ENCODE measurements at regions not wholly inside any gene's neighbourhood (a gene's known extent, or its start where the extent isn't known, plus 50 kb on each side); places are given as distances from the start of the nearest gene placed in this dataset.

- no peak for DNase-seq (ENCODE audit: extremely low spot score)
- Histone ChIP-seq H3K27ac (replicated peaks in 1 of 4) (no peak overlapping the region), H3K36me3 (no peaks in the 10 kb centered on the region), H3K9me3 (peaks cover 0 to 9% (median 0%) of the 10 kb centered on the region in 4 donors), H3K27me3 (peaks cover 0 to 21% (median 2%) of the 10 kb centered on the region in 4 donors), H3K4me1 (no peaks in the 10 kb centered on the region), H3K4me3 (no peak overlapping the region)
- TF ChIP-seq EP300 (IDR thresholded peaks at IDR 0.05) (no peak), POLR2A (IDR thresholded peaks at IDR 0.05; ENCODE audit: low read depth) (no peak), POLR2AphosphoS5 (IDR thresholded peaks at IDR 0.05) (no peak)
- TF ChIP-seq, protein P1, sequence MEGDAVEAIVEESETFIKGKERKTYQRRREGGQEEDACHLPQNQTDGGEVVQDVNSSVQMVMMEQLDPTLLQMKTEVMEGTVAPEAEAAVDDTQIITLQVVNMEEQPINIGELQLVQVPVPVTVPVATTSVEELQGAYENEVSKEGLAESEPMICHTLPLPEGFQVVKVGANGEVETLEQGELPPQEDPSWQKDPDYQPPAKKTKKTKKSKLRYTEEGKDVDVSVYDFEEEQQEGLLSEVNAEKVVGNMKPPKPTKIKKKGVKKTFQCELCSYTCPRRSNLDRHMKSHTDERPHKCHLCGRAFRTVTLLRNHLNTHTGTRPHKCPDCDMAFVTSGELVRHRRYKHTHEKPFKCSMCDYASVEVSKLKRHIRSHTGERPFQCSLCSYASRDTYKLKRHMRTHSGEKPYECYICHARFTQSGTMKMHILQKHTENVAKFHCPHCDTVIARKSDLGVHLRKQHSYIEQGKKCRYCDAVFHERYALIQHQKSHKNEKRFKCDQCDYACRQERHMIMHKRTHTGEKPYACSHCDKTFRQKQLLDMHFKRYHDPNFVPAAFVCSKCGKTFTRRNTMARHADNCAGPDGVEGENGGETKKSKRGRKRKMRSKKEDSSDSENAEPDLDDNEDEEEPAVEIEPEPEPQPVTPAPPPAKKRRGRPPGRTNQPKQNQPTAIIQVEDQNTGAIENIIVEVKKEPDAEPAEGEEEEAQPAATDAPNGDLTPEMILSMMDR (IDR thresholded peaks at IDR 0.05) = no peak
- intact Hi-C loops (cut with DNase I) = no loop called here
- 79% methylated on average over 9 of the region's 9 CpGs for WGBS
Measured at GRCh38 chr14:101639241-101639833, 78.0 kb downstream of the DIO3 start.

- intact Hi-C loops (cut with DNase I) = no loop called here
- no peak overlapping the region for H3K27ac ChIP-seq (replicated peaks in 1 of 4)
- DNase-seq (ENCODE audit: extremely low spot score) = no peak
- TF ChIP-seq POLR2AphosphoS5 (IDR thresholded peaks at IDR 0.05) = no peak
- TF ChIP-seq, protein P1 (IDR thresholded peaks at IDR 0.05) = no peak
- no peak for TF ChIP-seq POLR2A (IDR thresholded peaks at IDR 0.05; ENCODE audit: low read depth)
- TF ChIP-seq EP300 (IDR thresholded peaks at IDR 0.05) = no peak
- H3K4me1 ChIP-seq = no peaks in the 10 kb centered on the region
- H3K36me3 ChIP-seq = no peaks in the 10 kb centered on the region
- H3K27me3 ChIP-seq = no peaks in the 10 kb centered on the region
- H3K4me3 ChIP-seq = no peak overlapping the region
- peaks cover 0 to 12% (median 5%) of the 10 kb centered on the region in 4 donors for H3K9me3 ChIP-seq
- 92% methylated on average over 6 of the region's 6 CpGs for WGBS
Measured at GRCh38 chr14:101643651-101644050, 82.4 kb downstream of the DIO3 start.

DNA sequence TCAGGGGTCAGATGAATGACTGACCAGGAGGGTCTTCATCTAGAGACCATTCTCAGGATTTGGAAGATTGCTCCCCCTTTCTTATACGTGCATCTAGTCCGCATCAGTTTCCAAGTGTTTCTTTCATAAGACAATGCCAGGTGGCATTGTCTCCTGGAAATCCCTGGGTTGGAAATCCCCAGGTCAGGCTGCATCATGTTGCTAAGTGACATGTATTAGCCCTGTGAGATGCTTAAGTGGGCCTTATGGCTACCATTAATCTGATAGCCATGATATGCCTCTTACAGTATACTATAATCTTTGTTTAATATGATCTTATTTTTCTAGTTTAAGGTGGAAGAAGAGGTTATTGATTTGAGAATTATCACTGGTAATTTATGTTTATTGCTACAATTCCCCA lies 92.8 kb downstream of the DIO3 start:
- H3K27ac ChIP-seq (replicated peaks in 1 of 4) = no peak overlapping the region
- 82% methylated on average over 2 of the region's 2 CpGs for WGBS
- no peaks in the 10 kb centered on the region for H3K4me1 ChIP-seq
- H3K4me3 ChIP-seq = no peak overlapping the region
- DNase-seq (ENCODE audit: extremely low spot score) = no peak
- TF ChIP-seq EP300 (IDR thresholded peaks at IDR 0.05) = no peak
- TF ChIP-seq, protein P1 (IDR thresholded peaks at IDR 0.05) = no peak
- no peak for TF ChIP-seq POLR2AphosphoS5 (IDR thresholded peaks at IDR 0.05)
- no peak for TF ChIP-seq POLR2A (IDR thresholded peaks at IDR 0.05; ENCODE audit: low read depth)
- intact Hi-C loops (cut with DNase I) = no loop called here
- H3K27me3 ChIP-seq = peaks cover 0 to 9% (median under 1%) of the 10 kb centered on the region in 4 donors
- no peaks in the 10 kb centered on the region for H3K9me3 ChIP-seq
- no peaks in the 10 kb centered on the region for H3K36me3 ChIP-seq

DNA sequence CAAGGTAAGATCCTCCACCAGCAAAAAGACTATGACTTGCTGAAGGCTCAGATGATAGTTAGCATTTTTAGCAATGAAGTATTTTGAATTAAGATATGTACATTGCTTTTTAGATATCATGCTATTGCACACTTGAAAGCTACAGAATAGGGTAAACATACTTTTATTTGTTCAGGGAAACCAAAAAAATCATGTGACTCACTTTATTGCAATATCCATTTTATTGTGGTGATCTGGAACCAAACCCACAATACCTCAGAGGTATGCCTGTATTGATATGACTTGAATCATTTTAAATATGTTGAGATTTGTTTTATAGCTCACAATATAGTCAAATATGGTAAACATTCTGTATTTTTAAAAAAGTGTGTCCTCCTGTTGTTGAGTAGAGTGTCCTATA lies 96.1 kb downstream of the DIO3 start:
- no peak for DNase-seq (ENCODE audit: extremely low spot score)
- Histone ChIP-seq H3K27me3 (peaks cover 0 to 9% (median 3%) of the 10 kb centered on the region in 4 donors), H3K27ac (replicated peaks in 1 of 4) (no peak overlapping the region), H3K4me3 (no peak overlapping the region), H3K36me3 (no peaks in the 10 kb centered on the region), H3K4me1 (no peaks in the 10 kb centered on the region), H3K9me3 (no peaks in the 10 kb centered on the region)
- no peak for TF ChIP-seq POLR2AphosphoS5 (IDR thresholded peaks at IDR 0.05)
- no peak for TF ChIP-seq EP300 (IDR thresholded peaks at IDR 0.05)
- TF ChIP-seq, protein P1 (IDR thresholded peaks at IDR 0.05) = no peak
- TF ChIP-seq POLR2A (IDR thresholded peaks at IDR 0.05; ENCODE audit: low read depth) = no peak
- intact Hi-C loops (cut with DNase I) = no loop called here

Measured in esophagus muscularis mucosa (tissue), 4 donors.